KOPT-K1 (cell line): ENCODE measurements at regions not wholly inside any gene's neighbourhood (a gene's known extent, or its start where the extent isn't known, plus 50 kb on each side); places are given as distances from the start of the nearest gene placed in this dataset.

Source experiments
- H3K27ac ChIP-seq: fragments of 200-600 bp; sonication (generic); 2 replicates; pipeline ENCODE4 v1.5.1; 2016; ENCODE audit warnings: antibody characterized with exemption, mild to moderate bottlenecking, low read depth, low read length; ENCODE audit not compliant: poor library complexity, severe bottlenecking
- H3K36me3 ChIP-seq: fragments of 200-600 bp; sonication (generic); 2 replicates; pipeline ENCODE4 v1.5.1; 2017; ENCODE audit warnings: antibody characterized with exemption, mild to moderate bottlenecking, low read length, moderate library complexity; ENCODE audit not compliant: insufficient read depth
- H3K9me3 ChIP-seq: fragments of 200-600 bp; sonication (generic); 2 replicates; pipeline ENCODE4 v1.5.1; 2017; ENCODE audit warnings: antibody characterized with exemption, low read length, mild to moderate bottlenecking; ENCODE audit not compliant: insufficient read depth, poor library complexity, severe bottlenecking

- Histone ChIP-seq H3K27ac (no peak overlapping the region), H3K9me3 (no peaks in the 10 kb centered on the region), H3K36me3 (no peaks in the 10 kb centered on the region)
Measured at GRCh38 chr4:159432436-159432835, 329.6 kb downstream of the RAPGEF2 start.

GRCh38 chr4:159433337-159433736, 330.5 kb downstream of the RAPGEF2 start:
- H3K9me3 ChIP-seq = no peaks in the 10 kb centered on the region
- no peaks in the 10 kb centered on the region for H3K36me3 ChIP-seq
- H3K27ac ChIP-seq = no peak overlapping the region

- no peaks in the 10 kb centered on the region for H3K36me3 ChIP-seq
- no peak overlapping the region for H3K27ac ChIP-seq
- H3K9me3 ChIP-seq = no peaks in the 10 kb centered on the region
Measured at GRCh38 chr4:159434114-159434870, 331.4 kb downstream of the RAPGEF2 start.

GRCh38 chr4:159434871-159435241, 332.0 kb downstream of the RAPGEF2 start:
- no peaks in the 10 kb centered on the region for H3K36me3 ChIP-seq
- H3K9me3 ChIP-seq = no peaks in the 10 kb centered on the region
- H3K27ac ChIP-seq = no peak overlapping the region

- no peaks in the 10 kb centered on the region for H3K36me3 ChIP-seq
- no peak overlapping the region for H3K27ac ChIP-seq
- no peaks in the 10 kb centered on the region for H3K9me3 ChIP-seq
Measured at GRCh38 chr4:159435561-159436023, 332.7 kb downstream of the RAPGEF2 start.

- Histone ChIP-seq H3K9me3 (no peaks in the 10 kb centered on the region), H3K27ac (no peak overlapping the region), H3K36me3 (no peaks in the 10 kb centered on the region)
Measured at GRCh38 chr4:159443975-159444374, 341.1 kb downstream of the RAPGEF2 start.

GRCh38 chr4:159444678-159445077, 341.8 kb downstream of the RAPGEF2 start:
- no peaks in the 10 kb centered on the region for H3K9me3 ChIP-seq
- H3K36me3 ChIP-seq = no peaks in the 10 kb centered on the region

GRCh38 chr4:159445692-159446091, 342.8 kb downstream of the RAPGEF2 start:
- no peaks in the 10 kb centered on the region for H3K9me3 ChIP-seq
- no peak overlapping the region for H3K27ac ChIP-seq
- H3K36me3 ChIP-seq = no peaks in the 10 kb centered on the region

More at GRCh38 chr4:159444678-159445077, 341.8 kb downstream of the RAPGEF2 start:
- no peak overlapping the region for H3K27ac ChIP-seq

- Histone ChIP-seq H3K27ac (no peak overlapping the region), H3K36me3 (no peaks in the 10 kb centered on the region), H3K9me3 (no peaks in the 10 kb centered on the region)
Measured at GRCh38 chr4:159446266-159446976, 343.5 kb downstream of the RAPGEF2 start.

- Histone ChIP-seq H3K27ac (no peak overlapping the region), H3K36me3 (no peaks in the 10 kb centered on the region), H3K9me3 (no peaks in the 10 kb centered on the region)
Measured at GRCh38 chr4:159447296-159447695, 344.4 kb downstream of the RAPGEF2 start.

- Histone ChIP-seq H3K36me3 (no peaks in the 10 kb centered on the region), H3K27ac (no peak overlapping the region), H3K9me3 (no peaks in the 10 kb centered on the region)
Measured at GRCh38 chr4:159451006-159451405, 348.1 kb downstream of the RAPGEF2 start.

GRCh38 chr4:159455675-159456237, 352.9 kb downstream of the RAPGEF2 start:
- Histone ChIP-seq H3K27ac (no peak overlapping the region), H3K9me3 (no peaks in the 10 kb centered on the region), H3K36me3 (no peaks in the 10 kb centered on the region)

- Histone ChIP-seq H3K9me3 (peaks cover 16% of the 10 kb centered on the region), H3K27ac (no peak overlapping the region), H3K36me3 (no peaks in the 10 kb centered on the region)
Measured at GRCh38 chr4:159460371-159460770, 357.5 kb downstream of the RAPGEF2 start.

- Histone ChIP-seq H3K27ac (no peak overlapping the region), H3K9me3 (peaks cover 17% of the 10 kb centered on the region), H3K36me3 (no peaks in the 10 kb centered on the region)
Measured at GRCh38 chr4:159463235-159463634, 360.4 kb downstream of the RAPGEF2 start.

GRCh38 chr4:159464302-159464701, 361.4 kb downstream of the RAPGEF2 start:
- H3K9me3 ChIP-seq = peaks cover 17% of the 10 kb centered on the region
- no peak overlapping the region for H3K27ac ChIP-seq
- no peaks in the 10 kb centered on the region for H3K36me3 ChIP-seq
